ENCODE measurements at regions not wholly inside any gene's neighbourhood (a gene's known extent, or its start where the extent isn't known, plus 50 kb on each side); places are given as distances from the start of the nearest gene placed in this dataset.

GRCh38 chr11:93967258-93967657 is 53.9 kb upstream of the HEPHL1 start:
- H3K4me3 ChIP-seq (ENCODE audit: low read depth, low read length) = no peak overlapping the region
- H3K27ac ChIP-seq = no peak overlapping the region
- no peak for DNase-seq
- H3K9me3 ChIP-seq (ENCODE audit: severe bottlenecking) = no peaks in the 10 kb centered on the region
- TF ChIP-seq CTCF (IDR thresholded peaks at IDR 0.05; ENCODE audit: low read depth, low read length) = no peak
- no peaks in the 10 kb centered on the region for H3K27me3 ChIP-seq (ENCODE audit: insufficient read depth, low read depth, severe bottlenecking)
- no peaks in the 10 kb centered on the region for H3K36me3 ChIP-seq

GRCh38 chr11:93967944-93968343 is 53.2 kb upstream of the HEPHL1 start:
- TF ChIP-seq CTCF (IDR thresholded peaks at IDR 0.05; ENCODE audit: low read depth, low read length) = no peak
- H3K36me3 ChIP-seq = no peaks in the 10 kb centered on the region
- no peak overlapping the region for H3K27ac ChIP-seq
- DNase-seq = no peak
- H3K4me3 ChIP-seq (ENCODE audit: low read depth, low read length) = no peak overlapping the region
- no peaks in the 10 kb centered on the region for H3K27me3 ChIP-seq (ENCODE audit: insufficient read depth, low read depth, severe bottlenecking)
- H3K9me3 ChIP-seq (ENCODE audit: severe bottlenecking) = no peaks in the 10 kb centered on the region

- no peak for TF ChIP-seq CTCF (IDR thresholded peaks at IDR 0.05; ENCODE audit: low read depth, low read length)
- Histone ChIP-seq H3K27me3 (ENCODE audit: insufficient read depth, low read depth, severe bottlenecking) (no peaks in the 10 kb centered on the region), H3K27ac (no peak overlapping the region), H3K4me3 (ENCODE audit: low read depth, low read length) (no peak overlapping the region), H3K9me3 (ENCODE audit: severe bottlenecking) (peaks cover 4% of the 10 kb centered on the region), H3K36me3 (no peaks in the 10 kb centered on the region)
- no peak for DNase-seq
Observed at GRCh38 chr11:93969925-93970922, 50.9 kb upstream of the HEPHL1 start.
